ENCODE measurements at regions not wholly inside any gene's neighbourhood (a gene's known extent, or its start where the extent isn't known, plus 50 kb on each side); places are given as distances from the start of the nearest gene placed in this dataset.

- TF ChIP-seq CTCF (IDR thresholded peaks at IDR 0.05) (no peak), POLR2A (IDR thresholded peaks at IDR 0.05) (no peak)
These were observed 231.4 kb upstream of the RPL38 start for GRCh38 chr17:73972056-73972455.

Measured in uterus (tissue), 2 donors.